Activated CD8-positive, alpha-beta memory T cell treated with anti-CD3 and anti-CD28 coated beads, Interleukin-2, amount 10 ng/mL, durations not matched to agents 7 days and 5 days (primary cell): ENCODE measurements at regions not wholly inside any gene's neighbourhood (a gene's known extent, or its start where the extent isn't known, plus 50 kb on each side); places are given as distances from the start of the nearest gene placed in this dataset.
"Not testable (repeated sequence)": the region's sequence is repeated elsewhere in the genome, so short reads cannot be mapped to it uniquely, and the experiment has no call there.

Experiments
- ATAC-seq: fragments of 150-1000 bp; cut with Tn5 transposase; one replicate; pipeline ENCODE4 v1.10.0; 2021; ENCODE audit warnings: moderate library complexity
- CTCF ChIA-PET: fragments of 350-600 bp; sonication (Branson Sonifier 250); formaldehyde crosslinking; loops from one replicate; lab custom pipeline; 2021; ENCODE audit warnings: antibody characterized with exemption; lab: Charles Lee
- DNase-seq: peaks from one replicate; pipeline ENCODE4 v3.0.0-alpha.2; 2020
- H3K27ac Mint-ChIP-seq: one replicate; pipeline ENCODE4 v1.8.0; 2021; ENCODE audit warnings: mild to moderate bottlenecking, mixed read lengths
- H3K27me3 Mint-ChIP-seq: one replicate; pipeline ENCODE4 v1.8.0; 2021; ENCODE audit warnings: mixed read lengths
- H3K36me3 Mint-ChIP-seq: one replicate; pipeline ENCODE4 v1.8.0; 2021; ENCODE audit warnings: mild to moderate bottlenecking, mixed read lengths
- H3K4me1 Mint-ChIP-seq: one replicate; pipeline ENCODE4 v1.8.0; 2021; ENCODE audit warnings: mixed read lengths
- H3K4me3 Mint-ChIP-seq: one replicate; pipeline ENCODE4 v1.8.0; 2021; ENCODE audit warnings: mild to moderate bottlenecking, moderate library complexity, mixed read lengths
- H3K9me3 Mint-ChIP-seq: one replicate; pipeline ENCODE4 v1.8.0; 2022; ENCODE audit warnings: low read depth, mixed read lengths

- H3K36me3 Mint-ChIP-seq = no peaks in the 10 kb centered on the region
- CTCF ChIA-PET = no interaction called here
- H3K4me1 Mint-ChIP-seq = no peaks in the 10 kb centered on the region
These were observed 54.6 kb downstream of the DKK1 start for GRCh38 chr10:52368725-52369124.

GRCh38 chr10:52374207-52374606 is 60.1 kb downstream of the DKK1 start:
- H3K27me3 Mint-ChIP-seq, H3K27ac Mint-ChIP-seq, DNase-seq, H3K36me3 Mint-ChIP-seq, ATAC-seq, H3K9me3 Mint-ChIP-seq, H3K4me1 Mint-ChIP-seq, H3K4me3 Mint-ChIP-seq, CTCF ChIA-PET: not testable (repeated sequence)

More at GRCh38 chr10:52368725-52369124, 54.6 kb downstream of the DKK1 start:
- H3K4me3 Mint-ChIP-seq = no peak overlapping the region
- no peak for ATAC-seq
- DNase-seq = no peak
- no peak overlapping the region for H3K27ac Mint-ChIP-seq
- H3K27me3 Mint-ChIP-seq = no peaks in the 10 kb centered on the region
- H3K9me3 Mint-ChIP-seq = peaks cover 4% of the 10 kb centered on the region

GRCh38 chr10:52376694-52377354 is 62.7 kb downstream of the DKK1 start:
- CTCF ChIA-PET = no interaction called here
- H3K27me3 Mint-ChIP-seq = no peaks in the 10 kb centered on the region
- no peak overlapping the region for H3K27ac Mint-ChIP-seq
- H3K4me1 Mint-ChIP-seq = no peaks in the 10 kb centered on the region
- H3K4me3 Mint-ChIP-seq = no peak overlapping the region
- H3K36me3 Mint-ChIP-seq = no peaks in the 10 kb centered on the region
- DNase-seq (no peak), ATAC-seq (no peak)
- H3K9me3 Mint-ChIP-seq = peaks cover 7% of the 10 kb centered on the region

- Mint-ChIP-seq H3K27me3 (no peaks in the 10 kb centered on the region), H3K4me3 (no peak overlapping the region), H3K27ac (no peak overlapping the region), H3K4me1 (no peaks in the 10 kb centered on the region), H3K36me3 (no peaks in the 10 kb centered on the region), H3K9me3 (peaks cover 7% of the 10 kb centered on the region)
- ATAC-seq (no peak), DNase-seq (no peak)
- CTCF ChIA-PET = no interaction called here
These were observed 64.0 kb downstream of the DKK1 start for GRCh38 chr10:52378124-52378523.

- no peak overlapping the region for H3K27ac Mint-ChIP-seq
- no peaks in the 10 kb centered on the region for H3K27me3 Mint-ChIP-seq
- ATAC-seq = no peak
- peaks cover 4% of the 10 kb centered on the region for H3K9me3 Mint-ChIP-seq
- no peak for DNase-seq
- CTCF ChIA-PET = no interaction called here
- no peak overlapping the region for H3K4me3 Mint-ChIP-seq
- no peaks in the 10 kb centered on the region for H3K36me3 Mint-ChIP-seq
- no peaks in the 10 kb centered on the region for H3K4me1 Mint-ChIP-seq
These were observed 65.2 kb downstream of the DKK1 start for GRCh38 chr10:52379287-52379686.

GRCh38 chr10:52383088-52383487 is 69.0 kb downstream of the DKK1 start:
- H3K36me3 Mint-ChIP-seq = no peaks in the 10 kb centered on the region
- no peak for DNase-seq
- H3K27ac Mint-ChIP-seq = no peak overlapping the region
- no peaks in the 10 kb centered on the region for H3K27me3 Mint-ChIP-seq
- CTCF ChIA-PET = no interaction called here
- H3K9me3 Mint-ChIP-seq = peaks cover 4% of the 10 kb centered on the region
- no peak for ATAC-seq
- no peak overlapping the region for H3K4me3 Mint-ChIP-seq
- H3K4me1 Mint-ChIP-seq = no peaks in the 10 kb centered on the region

- no peaks in the 10 kb centered on the region for H3K4me1 Mint-ChIP-seq
These were observed 73.7 kb downstream of the DKK1 start for GRCh38 chr10:52387744-52388143.

GRCh38 chr10:52390388-52390787 is 76.3 kb downstream of the DKK1 start:
- Mint-ChIP-seq H3K27ac (no peak overlapping the region), H3K4me1 (no peaks in the 10 kb centered on the region), H3K36me3 (no peaks in the 10 kb centered on the region), H3K27me3 (no peaks in the 10 kb centered on the region), H3K9me3 (peaks cover 6% of the 10 kb centered on the region), H3K4me3 (no peak overlapping the region)
- CTCF ChIA-PET = no interaction called here
- DNase-seq = no peak
- no peak for ATAC-seq

More at GRCh38 chr10:52387744-52388143, 73.7 kb downstream of the DKK1 start:
- no peak overlapping the region for H3K27ac Mint-ChIP-seq
- no peaks in the 10 kb centered on the region for H3K27me3 Mint-ChIP-seq
- CTCF ChIA-PET = no interaction called here
- ATAC-seq = no peak
- no peak overlapping the region for H3K4me3 Mint-ChIP-seq
- H3K9me3 Mint-ChIP-seq = peaks cover 2% of the 10 kb centered on the region
- no peaks in the 10 kb centered on the region for H3K36me3 Mint-ChIP-seq
- no peak for DNase-seq

- Mint-ChIP-seq H3K4me3 (no peak overlapping the region), H3K27ac (no peak overlapping the region), H3K27me3 (no peaks in the 10 kb centered on the region), H3K9me3 (peaks cover 8% of the 10 kb centered on the region), H3K36me3 (no peaks in the 10 kb centered on the region), H3K4me1 (no peaks in the 10 kb centered on the region)
- DNase-seq (no peak), ATAC-seq (no peak)
- CTCF ChIA-PET = no interaction called here
These were observed 78.0 kb downstream of the DKK1 start for GRCh38 chr10:52391927-52392602.

- Mint-ChIP-seq H3K27me3 (no peaks in the 10 kb centered on the region), H3K27ac (no peak overlapping the region), H3K4me3 (no peak overlapping the region), H3K36me3 (no peaks in the 10 kb centered on the region), H3K4me1 (no peaks in the 10 kb centered on the region), H3K9me3 (peaks cover 8% of the 10 kb centered on the region)
- CTCF ChIA-PET = no interaction called here
- DNase-seq = no peak
- ATAC-seq = no peak
These were observed 80.2 kb downstream of the DKK1 start for GRCh38 chr10:52394246-52394645.

GRCh38 chr10:52400562-52400961 is 86.5 kb downstream of the DKK1 start:
- ATAC-seq (no peak), DNase-seq (no peak)
- peaks cover 14% of the 10 kb centered on the region for H3K9me3 Mint-ChIP-seq
- no peaks in the 10 kb centered on the region for H3K36me3 Mint-ChIP-seq
- H3K27ac Mint-ChIP-seq = no peak overlapping the region
- H3K4me1 Mint-ChIP-seq = no peaks in the 10 kb centered on the region
- H3K4me3 Mint-ChIP-seq = no peak overlapping the region
- H3K27me3 Mint-ChIP-seq = no peaks in the 10 kb centered on the region
- CTCF ChIA-PET = no interaction called here

GRCh38 chr10:52403801-52404200 is 89.7 kb downstream of the DKK1 start:
- peaks cover 18% of the 10 kb centered on the region for H3K9me3 Mint-ChIP-seq
- H3K27ac Mint-ChIP-seq, H3K4me1 Mint-ChIP-seq, DNase-seq, ATAC-seq, H3K36me3 Mint-ChIP-seq, CTCF ChIA-PET, H3K27me3 Mint-ChIP-seq, H3K4me3 Mint-ChIP-seq: not testable (repeated sequence)

- CTCF ChIA-PET = no interaction called here
- Mint-ChIP-seq H3K36me3 (no peaks in the 10 kb centered on the region), H3K27me3 (no peaks in the 10 kb centered on the region), H3K9me3 (peaks cover 6% of the 10 kb centered on the region), H3K4me1 (no peaks in the 10 kb centered on the region), H3K4me3 (no peak overlapping the region), H3K27ac (no peak overlapping the region)
- ATAC-seq (no peak), DNase-seq (no peak)
These were observed 95.1 kb downstream of the DKK1 start for GRCh38 chr10:52409195-52409594.

- no peak for ATAC-seq
- Mint-ChIP-seq H3K27me3 (no peaks in the 10 kb centered on the region), H3K4me1 (no peaks in the 10 kb centered on the region), H3K27ac (no peak overlapping the region), H3K4me3 (no peak overlapping the region), H3K36me3 (no peaks in the 10 kb centered on the region), H3K9me3 (peaks cover 6% of the 10 kb centered on the region)
- no peak for DNase-seq
- CTCF ChIA-PET = no interaction called here
These were observed 95.8 kb downstream of the DKK1 start for GRCh38 chr10:52409928-52410327.
